ENCODE measurements at regions not wholly inside any gene's neighbourhood (a gene's known extent, or its start where the extent isn't known, plus 50 kb on each side); places are given as distances from the start of the nearest gene placed in this dataset.

DNA sequence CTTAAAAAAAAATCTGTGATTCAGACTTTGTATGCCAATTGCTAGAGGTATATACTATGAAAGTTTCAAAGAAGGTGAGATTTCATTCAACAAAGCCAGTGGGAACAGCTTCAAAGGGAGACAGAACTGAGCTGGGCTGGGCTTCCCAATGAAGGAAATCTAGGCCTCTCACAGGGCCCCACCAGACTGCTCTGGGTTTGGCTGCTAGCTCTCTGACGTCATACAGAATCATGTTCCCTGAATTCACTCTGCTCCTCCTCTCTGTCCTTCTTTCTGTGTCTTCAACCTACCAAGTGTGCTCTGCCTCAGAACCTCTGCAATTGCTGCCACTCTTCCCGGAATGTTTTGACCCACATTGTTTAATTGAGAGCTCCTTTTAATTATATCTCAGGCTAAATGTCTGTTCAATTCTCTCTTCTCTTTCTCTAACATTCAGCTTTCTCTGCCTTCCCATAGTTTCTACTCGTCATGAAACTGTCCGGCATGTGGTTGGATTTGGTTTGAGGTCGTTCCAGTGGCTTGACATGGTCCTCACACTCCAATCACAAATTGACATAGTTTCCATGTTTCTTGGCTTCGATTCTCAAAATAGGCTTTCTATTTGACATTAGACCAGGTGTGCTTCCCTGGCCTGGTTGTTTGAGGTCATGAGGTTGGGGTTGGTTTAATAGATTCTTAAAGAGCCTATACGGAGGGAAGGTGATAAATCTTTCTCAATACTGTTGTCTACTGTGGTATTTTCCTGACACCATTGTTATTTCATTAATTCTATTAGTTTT, 282.1 kb upstream of the EMCN start:
- no peak for DNase-seq

DNA sequence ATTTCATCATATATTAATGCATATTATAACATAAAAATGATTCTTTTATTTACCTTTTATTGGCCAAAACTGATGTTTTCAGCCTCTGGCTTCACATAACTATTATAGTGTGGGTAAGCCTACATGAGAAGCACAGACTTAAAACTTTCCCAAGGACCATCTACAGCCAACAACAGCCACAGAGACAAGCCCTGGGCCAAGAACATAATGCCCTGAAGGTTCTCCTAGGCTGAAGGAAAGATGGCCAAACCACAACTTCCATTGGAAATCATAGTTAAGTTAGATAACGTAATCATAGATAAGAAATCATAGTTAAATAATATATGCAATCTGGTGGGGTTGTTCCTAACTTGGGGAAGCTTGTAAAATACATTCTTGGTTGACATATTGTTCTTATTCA, 280.0 kb upstream of the EMCN start:
- no peak for DNase-seq

DNA sequence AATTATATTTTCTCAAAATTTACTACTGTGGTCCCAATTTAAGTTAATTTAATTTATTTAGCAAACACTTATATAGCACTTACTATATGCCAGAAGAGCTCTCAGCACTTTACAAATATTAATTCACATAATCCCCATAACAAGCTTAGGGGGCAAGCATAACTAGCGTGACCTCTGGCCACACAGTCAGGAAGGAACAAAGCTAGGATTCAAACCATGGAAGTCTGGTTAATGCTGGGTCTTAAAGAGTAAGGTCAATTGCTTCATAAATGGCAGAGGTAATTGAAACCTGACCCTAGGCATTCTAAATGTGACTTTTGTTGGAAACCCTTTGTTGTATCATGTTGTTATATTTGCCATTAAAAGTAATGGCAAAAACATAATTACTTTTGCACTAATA, 279.5 kb upstream of the EMCN start:
- DNase-seq, result no peak

DNA sequence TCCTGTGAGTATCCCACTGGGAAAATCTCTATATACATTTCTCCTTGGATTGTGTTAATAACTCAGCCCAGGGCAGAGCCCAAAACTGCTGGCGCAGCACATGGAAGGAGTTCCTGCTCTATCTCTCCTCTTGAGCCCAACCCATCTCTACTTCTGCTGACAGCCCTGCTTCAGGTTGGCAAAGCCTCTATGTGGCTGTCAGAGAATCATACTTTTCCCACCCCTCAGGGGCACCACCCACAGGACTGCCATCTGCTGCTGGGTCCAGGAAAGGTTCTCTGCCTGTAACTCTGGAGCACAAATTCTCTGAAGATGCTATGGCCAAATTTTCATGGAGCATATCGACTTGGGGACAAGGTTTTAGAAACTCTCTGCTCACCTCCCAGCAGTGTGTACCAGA, 278.5 kb upstream of the EMCN start:
- DNase-seq, result no peak

- no peak for DNase-seq
These were observed 277.8 kb upstream of the EMCN start for GRCh38 chr4:100795581-100795980.

GRCh38 chr4:100790836-100791615, 273.2 kb upstream of the EMCN start:
- DNase-seq, result no peak

- DNase-seq, result no peak
These were observed 272.2 kb upstream of the EMCN start for GRCh38 chr4:100789991-100790390.

GRCh38 chr4:100786481-100786880, 268.7 kb upstream of the EMCN start:
- no peak for DNase-seq

DNA sequence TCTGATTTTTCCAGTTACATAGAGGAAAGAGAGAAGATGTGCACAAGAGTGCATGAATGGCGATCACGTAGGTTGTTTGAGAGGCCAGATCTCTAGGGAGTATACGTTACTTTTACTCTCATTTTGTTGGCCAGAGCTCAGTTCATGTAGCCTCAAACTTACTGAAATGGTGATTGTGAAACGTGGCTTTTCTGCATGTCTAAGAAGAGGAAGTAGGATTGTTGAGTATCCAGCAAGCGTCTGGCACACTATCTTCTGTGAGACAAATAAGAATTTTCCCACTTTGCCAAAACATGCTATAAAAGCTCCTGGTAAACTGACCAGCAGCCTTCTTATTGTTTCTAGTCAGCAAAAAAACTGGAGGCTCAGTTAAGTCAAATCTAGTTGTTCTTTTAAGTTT, 264.5 kb upstream of the EMCN start:
- DNase-seq, result no peak

DNA sequence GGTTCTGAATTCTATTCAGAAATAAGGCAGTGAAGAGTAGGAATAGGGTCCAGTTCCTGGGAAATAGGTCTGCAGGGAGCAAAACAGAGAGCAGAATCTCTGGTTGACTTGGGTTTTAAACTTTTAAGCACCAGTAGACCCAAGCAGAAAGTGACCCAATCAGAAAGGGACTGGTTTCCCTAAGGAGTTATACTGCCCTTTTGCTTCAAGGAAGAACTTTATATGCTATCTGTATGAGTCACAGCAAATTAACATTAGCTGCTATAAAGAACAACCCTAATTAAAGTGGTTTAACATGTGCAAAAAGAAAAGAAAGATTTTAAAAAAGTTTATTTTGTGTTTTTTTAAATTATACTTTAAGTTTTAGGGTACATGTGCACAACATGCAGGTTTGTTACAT, 263.6 kb upstream of the EMCN start:
- no peak for DNase-seq

DNA sequence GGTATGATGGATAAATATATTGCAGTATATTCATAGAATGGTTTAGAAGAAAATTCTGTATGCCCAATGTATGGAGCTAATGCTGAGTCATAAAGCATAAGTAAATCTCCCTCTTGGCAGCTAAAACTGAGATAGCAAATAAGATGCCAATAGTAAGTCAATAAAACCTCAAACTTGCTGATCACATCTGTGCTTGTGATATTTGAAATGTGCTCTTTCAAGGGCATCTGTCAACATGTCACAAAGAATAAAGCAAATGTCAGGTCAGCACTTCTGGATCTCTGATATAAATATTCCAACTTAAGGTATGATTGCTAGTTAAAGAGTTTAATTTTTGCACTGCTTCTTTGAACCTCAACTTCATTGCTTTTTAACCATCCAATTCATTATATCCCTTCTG, 262.3 kb upstream of the EMCN start:
- DNase-seq, result no peak

GRCh38 chr4:100778431-100778830, 260.6 kb upstream of the EMCN start:
- no peak for DNase-seq

- DNase-seq, result no peak
These were observed 244.9 kb upstream of the EMCN start for GRCh38 chr4:100762738-100763137.

DNA sequence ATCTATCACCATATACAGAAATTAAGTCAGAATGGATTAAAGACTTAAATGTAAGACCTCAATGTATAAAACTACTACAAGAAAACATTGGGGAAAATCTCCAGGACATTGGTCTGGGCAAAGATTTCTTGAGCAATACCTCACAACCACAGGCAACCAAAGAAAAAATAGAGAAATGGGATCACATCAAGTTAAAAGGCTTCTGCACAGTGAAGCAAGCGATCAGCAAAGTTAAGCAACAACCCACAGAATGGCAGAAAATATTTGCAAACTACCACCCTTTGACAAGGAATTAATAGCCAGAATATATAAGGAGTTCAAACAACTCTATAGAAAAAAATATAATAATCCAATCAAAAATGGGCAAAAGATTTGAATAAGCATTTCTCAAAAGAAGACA, 236.9 kb upstream of the EMCN start:
- DNase-seq, result no peak

GRCh38 chr4:100746141-100746739, 228.4 kb upstream of the EMCN start:
- DNase-seq, result no peak

DNA sequence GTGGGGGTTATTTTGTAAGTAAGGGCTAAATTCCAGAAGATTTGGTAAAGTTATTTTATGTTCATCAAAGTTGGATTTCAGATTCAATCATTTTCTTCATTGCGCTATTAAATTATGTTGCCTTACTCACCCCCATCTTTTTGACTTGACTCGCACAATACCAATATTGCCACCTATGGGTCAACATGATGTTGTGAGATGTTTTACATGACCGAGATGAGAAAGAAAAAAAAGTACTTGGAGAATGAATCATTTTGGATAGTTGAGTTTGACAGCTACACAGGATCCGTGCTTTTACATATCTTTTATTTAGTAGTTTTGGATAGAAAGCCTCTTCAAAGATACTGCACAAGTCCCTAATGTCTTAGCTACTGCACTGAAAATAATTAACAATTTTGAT, 224.2 kb upstream of the EMCN start:
- DNase-seq, result peak; percentile 65

DNA sequence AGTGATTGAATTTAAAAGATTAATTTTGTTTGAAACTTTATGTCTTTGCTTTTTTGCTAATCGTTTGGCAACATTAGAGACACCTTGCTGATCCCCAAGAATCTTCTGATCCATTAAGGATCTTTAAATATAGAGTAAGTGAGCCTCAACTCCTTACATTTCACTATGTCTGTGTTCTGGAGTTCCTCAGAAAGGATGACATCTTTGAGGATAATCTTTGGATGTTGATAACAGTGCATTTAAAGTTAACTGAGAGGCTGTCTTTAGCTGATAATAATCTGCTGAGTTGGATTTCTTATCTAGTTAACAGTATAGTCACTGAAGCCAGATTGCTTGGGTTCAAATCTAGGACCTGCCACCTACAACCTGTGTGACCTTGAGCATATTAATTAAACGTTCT, 221.6 kb upstream of the EMCN start:
- DNase-seq, result no peak

DNA sequence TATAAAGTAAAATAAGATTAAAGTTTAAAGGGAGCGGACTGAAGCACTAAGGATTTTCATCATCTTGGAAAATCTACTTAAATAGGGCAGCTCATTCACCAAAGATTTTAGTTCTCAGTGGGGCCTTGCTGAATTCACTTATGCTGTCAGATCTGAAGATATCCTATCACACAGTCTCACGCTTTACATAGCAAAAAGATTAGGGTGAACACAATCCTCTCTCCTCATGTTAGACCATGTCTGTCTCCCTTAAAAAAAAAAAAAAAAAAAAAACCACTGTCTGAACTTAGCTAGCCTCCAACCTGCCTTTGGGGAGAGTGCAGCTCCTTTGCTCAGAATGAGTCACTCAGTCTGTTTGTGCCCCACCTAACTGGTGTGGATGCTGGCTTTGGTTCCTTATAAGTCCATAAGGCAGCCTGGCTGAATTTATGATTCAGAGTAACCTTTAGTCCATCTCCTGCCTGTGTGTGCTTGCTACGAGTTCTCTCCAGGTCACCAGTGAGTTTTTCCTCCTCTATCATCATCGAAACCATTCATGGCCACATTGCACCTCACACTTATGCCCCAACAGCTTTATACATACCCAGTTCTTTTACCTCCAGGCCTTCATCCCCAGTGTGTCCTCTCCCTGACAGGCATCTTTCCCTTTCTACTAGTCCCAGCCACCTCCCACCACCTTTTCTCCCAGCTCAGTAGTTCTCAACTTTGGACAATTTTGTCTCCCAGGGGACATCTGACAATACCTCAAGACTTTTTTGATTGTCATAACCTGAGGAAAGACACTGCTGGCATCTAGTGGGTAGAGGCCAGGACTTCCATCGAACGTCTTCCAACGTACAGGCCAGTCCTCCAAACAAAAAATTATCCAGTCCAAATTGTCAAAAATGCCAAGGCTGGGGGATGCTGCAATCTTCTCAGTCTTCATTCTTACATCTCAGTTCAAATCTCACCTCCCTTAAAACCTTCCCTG, 220.7 kb upstream of the EMCN start:
- peak; percentile 89 for DNase-seq

DNA sequence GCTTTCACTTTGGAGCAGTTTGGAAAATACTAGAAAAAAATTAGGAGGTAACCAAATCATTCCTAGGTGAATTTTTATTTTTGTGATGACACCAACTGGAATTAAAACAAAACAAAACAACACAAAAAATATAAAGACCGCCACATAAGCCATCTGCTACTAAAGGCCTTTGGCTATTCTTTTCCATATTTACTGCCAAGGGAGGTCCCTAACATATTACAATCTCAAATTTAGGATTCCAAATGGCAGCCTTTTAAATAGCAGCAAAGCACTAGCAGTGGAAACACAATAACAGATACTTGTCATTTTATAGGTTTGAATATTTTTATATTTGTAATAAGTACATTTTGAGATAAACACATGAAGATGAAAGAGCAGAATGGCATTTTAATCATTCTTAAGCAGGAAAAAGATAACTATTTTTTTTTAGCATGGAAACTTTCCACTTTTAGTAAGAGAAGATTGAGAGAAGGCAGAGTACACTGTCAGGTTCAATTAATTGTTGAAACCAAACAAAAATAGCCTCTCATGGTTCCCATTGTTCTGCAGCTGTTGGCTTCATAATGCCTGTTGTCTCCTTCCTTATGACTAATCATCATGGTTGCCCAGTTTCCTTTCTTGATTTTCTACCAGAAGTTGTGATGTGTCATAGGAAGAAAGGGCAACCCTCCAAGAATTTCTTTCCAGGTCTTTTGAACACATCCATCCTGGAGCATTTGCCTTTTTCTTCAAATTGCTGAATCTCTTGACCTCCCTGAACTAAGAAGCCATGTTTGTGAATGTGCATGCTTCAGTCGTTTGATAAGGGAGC, 219.0 kb upstream of the EMCN start:
- peak; percentile 72 for DNase-seq

DNA sequence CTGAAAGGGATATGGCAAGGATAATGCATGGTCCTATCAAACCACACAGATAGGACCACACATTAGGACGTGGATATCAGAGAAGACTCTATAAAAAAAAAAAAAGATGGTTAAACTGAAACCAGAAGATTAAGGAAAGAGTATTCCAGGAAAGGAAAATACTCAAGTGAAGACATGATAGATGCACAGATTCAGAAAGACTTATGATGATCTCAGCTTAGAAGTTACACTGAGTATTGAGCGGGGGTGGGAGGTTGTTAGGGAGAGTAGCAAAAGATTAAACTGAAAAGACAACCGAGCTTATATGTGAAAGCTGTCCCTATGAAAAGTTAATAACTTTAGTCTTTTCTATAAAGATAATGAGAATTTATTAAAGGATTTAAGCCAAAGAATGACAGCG, 211.0 kb upstream of the EMCN start:
- no peak for DNase-seq

DNA sequence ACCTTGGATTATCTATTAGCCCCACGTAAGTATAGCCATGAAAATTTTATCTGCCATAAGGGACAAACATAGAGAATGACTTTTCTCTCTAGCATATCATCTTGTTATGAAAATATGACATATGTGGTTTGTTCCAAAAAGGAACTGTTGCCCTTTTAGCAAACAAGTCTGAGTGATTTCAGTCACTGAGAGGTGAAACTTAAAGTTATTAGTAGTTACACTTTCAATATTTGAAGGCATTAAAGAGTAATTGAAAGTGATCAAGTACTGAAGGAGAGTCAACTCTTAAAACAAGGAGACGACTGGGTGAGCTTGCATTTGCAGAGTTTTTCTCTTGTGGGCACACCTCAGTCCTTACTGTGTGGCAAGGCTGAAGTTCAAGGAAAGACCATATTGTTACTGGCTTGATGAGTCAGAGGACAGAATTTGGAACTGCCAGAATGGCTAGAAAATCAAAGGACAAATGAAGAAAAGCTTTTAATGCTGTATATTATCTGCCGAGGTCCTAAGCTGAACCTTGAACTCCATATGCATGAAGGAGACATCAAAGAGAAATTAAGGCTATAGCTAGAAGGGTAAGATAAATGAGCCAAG, 205.1 kb upstream of the EMCN start:
- no peak for DNase-seq

DNA sequence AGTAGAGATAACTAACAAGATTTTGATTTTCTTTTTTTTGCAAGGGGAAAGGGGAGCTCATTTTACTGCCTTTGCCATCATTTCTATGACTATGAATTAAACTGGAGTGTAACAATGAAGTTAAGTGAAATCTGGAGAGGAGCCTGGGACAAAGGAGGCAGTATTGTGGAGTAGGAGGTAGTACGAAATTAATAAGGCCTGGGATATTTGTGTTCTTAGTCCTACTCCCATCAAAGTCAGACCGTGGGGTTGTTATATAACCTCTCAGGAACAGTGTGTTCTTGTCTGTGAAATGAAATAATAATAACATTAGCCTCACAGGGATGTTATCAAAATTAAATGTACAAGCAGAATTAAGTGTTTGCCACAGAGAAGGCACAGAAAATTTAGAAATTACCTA, 204.3 kb upstream of the EMCN start:
- DNase-seq, result no peak
